HG02571 (cell line): ENCODE measurements at regions not wholly inside any gene's neighbourhood (a gene's known extent, or its start where the extent isn't known, plus 50 kb on each side); places are given as distances from the start of the nearest gene placed in this dataset.

ENCODE experiments used
- ATAC-seq: cut with Tn5 transposase; IDR thresholded peaks from one replicate; pipeline ENCODE4 v1.9.1; 2021; ENCODE audit warnings: mild to moderate bottlenecking, moderate library complexity; ENCODE audit not compliant: unreplicated experiment

DNA sequence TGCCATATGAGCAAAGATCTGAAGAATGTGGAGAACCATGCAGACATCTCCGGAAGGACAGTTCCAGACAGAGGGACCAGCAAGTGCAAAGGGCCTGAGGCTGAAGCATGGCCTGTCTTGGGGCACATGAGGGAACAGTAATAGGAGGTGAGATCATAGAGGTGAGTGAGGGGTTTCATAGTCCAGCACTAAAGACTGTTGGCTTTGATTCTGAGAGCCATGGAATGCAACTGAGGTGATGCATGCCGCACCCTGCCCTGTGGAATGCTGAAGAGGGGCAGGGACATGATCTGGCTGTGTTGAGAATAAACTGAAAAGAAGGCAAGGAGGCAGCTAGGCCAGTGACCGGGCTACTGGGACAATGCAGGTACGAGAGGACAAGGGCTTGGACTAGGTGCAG lies 253.1 kb upstream of the KLF14 start:
- ATAC-seq = no peak

- ATAC-seq = no peak
Observed at GRCh38 chr7:130988443-130988842, 254.4 kb upstream of the KLF14 start.

DNA sequence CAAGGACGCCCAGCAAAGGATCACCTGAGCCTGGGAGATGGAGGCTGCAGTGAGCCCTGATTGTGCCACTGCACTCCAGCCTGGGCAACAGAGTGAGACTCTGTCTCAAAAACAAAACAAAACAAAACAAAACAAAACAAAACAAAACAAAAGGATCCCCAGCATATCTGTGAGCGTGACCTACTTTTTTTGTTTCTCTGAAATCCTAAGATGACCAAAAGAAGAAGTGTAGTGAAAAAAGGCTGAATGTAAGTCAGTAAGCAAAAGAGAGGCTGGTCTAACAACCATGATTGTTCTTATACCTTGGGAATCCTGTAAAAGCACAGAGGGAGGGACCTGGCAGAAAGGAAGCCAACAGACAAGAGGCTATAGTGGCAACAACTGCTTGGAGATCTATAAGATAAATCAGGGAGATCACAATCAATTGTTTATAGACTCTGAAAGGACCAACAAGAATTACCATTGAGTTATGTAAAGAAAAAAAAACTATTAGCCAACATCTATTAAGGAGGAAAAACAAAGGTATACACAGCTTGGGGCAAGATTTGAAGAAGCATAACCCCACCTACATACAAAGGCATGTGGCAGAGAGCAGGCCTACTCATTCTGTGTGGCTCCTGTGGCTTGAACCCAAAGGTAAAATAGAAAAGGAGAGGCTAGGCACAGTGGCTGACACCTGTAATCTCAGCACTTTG lies 255.2 kb upstream of the KLF14 start:
- no peak for ATAC-seq

DNA sequence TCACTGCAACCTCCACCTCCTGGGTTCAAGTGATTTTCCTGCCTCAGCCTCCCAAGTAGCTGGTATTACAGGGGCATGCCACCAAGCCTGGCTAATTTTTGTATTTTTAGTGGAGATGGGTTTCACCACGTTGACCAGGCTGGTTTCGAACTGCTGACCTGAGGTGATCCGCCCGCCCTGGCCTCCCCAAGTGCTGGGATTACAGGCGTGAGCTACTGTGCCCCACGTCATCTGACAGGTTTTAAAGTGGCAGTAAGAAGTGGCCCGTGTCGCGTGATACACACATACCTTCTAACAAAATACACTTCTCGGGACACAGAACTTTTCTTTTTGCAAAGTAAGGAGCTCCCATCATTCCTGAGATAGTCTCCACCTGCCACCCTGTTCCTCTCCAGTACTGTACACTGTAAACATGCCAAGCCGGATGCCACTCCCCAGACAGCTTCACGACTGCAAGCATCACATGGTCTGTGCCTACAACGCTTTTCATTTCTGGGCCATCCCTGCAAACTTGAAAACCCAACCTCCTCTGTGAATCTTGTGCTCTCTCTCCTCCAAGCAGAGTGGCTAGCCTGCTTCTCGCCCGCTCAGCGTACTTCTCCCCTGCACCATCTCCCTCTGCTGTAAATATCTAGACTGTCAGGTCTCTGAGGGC lies 256.3 kb upstream of the KLF14 start:
- ATAC-seq = no peak

GRCh38 chr7:130993671-130994365 lies 259.8 kb upstream of the KLF14 start:
- no peak for ATAC-seq

DNA sequence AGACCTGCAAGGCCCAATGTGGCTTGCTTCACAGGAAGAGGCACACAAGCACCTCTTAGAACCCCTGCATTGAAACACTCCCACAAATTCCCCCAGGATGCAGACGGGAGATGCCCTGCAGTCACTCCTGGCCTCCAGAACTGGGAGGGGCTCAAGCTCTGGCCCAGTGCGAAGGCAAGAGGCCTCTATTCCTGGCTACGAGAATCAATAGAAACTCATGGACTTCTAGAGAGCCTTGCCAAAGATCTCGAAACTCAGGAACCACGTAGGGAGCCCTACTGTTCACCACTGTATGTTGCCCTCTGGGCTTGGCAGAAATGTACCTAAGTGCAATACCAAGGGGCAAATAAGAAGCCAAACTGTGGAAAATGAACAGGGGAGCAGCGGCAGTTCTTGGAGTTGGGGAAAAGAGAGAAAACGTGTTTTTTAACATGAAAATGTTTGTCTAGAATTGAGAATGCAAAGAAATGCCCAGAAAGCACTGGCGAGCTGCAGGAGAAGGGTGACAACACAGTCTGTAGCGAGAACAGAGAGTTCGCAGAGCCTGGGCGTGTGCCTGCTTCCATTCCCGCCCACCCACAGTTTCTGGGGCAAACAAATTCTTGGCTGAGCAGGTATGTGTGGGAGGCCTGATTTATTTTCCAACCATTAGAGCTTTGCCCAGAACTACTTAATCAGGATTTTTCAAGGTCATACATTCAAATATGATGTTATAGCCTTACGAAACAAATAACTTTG lies 260.5 kb upstream of the KLF14 start:
- ATAC-seq = no peak

GRCh38 chr7:130995252-130996081 lies 261.5 kb upstream of the KLF14 start:
- no peak for ATAC-seq

DNA sequence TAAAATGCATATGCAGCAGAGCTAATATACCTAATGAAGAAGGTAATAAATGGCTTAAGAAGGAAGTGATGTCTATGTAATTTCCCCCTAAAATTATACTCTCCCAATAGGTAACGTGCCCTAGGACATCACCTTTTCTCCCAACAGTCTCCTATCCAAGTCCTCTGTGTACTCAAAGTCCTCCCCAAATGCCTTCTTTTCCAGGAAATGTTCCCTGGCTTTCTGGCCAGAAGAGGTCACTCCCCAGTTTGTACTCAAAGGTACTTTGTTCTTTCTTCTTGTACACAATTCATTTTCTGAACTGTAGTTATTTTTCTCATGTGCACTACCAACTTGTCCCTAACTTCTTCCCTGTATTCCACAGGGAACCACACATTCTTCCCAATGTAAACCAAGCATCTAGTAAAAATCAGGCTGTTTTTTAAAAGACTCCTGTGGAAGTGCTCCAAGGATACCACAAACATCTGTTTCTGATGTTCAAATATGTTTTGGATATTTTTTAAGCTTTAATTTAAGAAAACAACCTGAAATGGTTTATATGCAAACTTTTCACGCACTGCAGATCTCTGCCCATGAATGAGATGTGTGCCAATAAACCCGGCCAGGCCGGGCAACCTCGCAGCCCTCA lies 262.3 kb upstream of the KLF14 start:
- no peak for ATAC-seq

DNA sequence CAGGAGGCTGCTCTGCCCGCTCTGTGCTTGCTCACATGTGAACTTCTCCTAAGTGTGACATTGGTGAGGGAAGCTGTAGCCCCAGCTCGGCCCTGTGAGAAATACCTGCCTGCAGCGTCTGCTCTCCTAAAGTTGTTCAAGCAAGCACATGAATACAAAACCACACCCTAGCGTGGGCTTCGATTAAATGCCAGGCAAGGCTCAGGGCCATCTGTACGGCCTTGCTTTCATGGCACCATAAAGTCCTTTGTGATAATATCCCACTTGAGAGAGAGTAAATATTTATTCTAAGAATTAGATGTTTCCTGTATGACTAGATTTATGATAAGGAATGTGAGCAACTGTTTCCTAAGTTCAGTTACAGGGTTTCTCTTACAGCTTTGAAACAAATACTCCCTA lies 262.8 kb upstream of the KLF14 start:
- no peak for ATAC-seq

GRCh38 chr7:130998993-130999602 lies 265.1 kb upstream of the KLF14 start:
- no peak for ATAC-seq

- no peak for ATAC-seq
Observed at GRCh38 chr7:130999926-131000325, 265.9 kb upstream of the KLF14 start.

- ATAC-seq = no peak
Observed at GRCh38 chr7:131000389-131000788, 266.4 kb upstream of the KLF14 start.

DNA sequence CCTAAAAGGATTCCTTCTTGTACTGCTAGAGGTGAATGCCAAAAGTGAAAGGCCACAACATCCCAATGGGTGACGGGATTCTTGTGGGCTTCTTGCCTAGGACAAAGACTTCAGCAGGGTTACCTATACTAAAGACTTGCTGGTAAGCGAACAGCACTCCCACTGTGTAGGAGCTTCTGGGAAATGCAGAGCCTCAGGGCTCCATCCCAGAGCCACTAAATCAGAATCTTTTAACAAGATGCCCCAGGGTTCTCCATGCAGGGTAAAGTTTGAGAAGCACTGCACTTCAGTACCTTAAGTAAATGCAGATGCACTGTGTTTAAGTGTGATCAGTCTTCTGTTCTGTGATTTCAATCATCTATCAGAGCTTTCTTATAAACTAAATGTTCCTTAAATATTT lies 266.9 kb upstream of the KLF14 start:
- no peak for ATAC-seq

DNA sequence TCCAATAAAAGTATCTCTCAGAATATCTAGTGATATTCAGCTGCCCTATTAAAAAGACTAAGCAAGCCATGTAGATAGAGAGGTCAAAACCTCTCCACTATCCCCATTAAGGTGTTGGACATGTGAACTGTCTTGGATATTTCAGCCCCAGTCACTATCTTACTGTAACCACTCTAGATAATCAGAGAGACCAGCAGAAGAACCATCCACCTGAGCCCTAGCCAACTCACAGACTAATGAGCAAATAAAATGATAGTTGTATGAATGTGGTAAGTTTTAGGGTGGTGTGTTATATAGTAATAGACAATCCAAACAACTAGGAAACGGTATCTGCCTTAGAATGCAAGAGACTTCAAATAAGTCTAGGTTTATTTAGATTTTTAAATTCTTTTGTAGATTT lies 268.6 kb upstream of the KLF14 start:
- no peak for ATAC-seq

DNA sequence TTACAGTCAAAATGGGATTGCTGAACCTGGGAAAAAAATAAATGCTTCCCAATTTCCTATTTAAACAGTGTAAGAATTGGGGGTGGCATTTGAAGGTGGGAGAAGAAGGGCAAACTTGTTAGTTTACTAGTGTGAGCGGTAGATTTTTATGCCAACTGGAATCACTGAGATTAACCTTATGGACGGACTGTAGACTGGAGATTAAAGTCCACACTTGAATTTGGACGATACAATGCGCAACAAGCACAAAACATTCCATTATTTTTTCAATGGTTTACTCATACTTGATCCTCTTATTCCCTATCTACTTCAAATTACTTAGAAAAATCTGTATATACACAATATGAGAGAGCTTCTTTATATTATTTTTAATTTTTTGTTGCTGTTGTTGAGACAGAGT lies 269.6 kb upstream of the KLF14 start:
- ATAC-seq = no peak

GRCh38 chr7:131004371-131004770 lies 270.4 kb upstream of the KLF14 start:
- no peak for ATAC-seq

DNA sequence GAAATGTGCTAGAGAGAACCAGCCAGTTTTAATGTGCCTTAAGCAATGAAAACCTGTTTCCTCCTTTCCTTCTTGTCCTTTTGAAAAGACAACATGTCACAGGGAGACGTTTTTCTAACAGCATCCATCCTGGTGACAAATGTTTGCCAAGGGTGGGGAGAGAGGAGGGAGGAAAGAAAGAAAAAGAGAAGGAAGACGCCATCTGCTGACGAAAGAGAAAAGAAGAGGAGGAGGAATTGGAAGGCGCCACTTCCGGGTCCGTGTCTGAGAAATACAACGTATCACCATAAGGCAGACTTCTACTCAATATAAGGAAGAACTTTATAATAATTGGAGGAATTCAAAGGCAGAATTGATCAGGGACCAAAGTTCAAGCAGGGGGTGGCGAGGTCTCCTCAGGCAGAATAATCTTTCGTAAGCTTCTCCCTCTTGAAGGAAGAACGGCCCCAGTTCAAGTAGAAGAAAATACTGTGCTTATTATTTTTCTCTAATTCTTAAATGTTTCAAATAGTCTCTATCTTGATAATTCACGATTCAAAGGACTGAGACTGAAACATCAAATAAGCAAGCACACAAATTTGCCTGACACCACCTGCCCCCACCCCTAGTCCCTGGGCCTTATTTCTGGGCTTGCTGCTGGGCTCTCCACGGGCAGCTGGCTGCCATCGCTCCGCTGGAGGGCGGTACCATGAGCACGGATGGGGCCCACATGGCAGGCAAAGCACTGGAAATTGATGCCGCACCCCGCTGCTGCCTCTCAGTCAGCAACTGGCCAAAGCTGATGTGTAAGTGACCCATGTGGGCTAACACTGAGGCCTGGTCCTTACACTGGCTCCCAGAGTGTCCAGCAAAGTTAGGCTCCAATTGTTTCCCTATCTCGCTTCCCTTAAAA lies 273.7 kb upstream of the KLF14 start:
- ATAC-seq = no peak

GRCh38 chr7:131008840-131009711 lies 275.1 kb upstream of the KLF14 start:
- ATAC-seq = no peak
